GM20000 (cell line): ENCODE measurements at regions not wholly inside any gene's neighbourhood (a gene's known extent, or its start where the extent isn't known, plus 50 kb on each side); places are given as distances from the start of the nearest gene placed in this dataset.

Experiments used
- DNase-seq: peaks from one replicate; pipeline ENCODE4 v3.0.0; 2012; ENCODE audit warnings: low spot score
- CTCF ChIP-seq: IDR thresholded peaks from 2 replicates; pipeline ENCODE4 v1.5.1; 2012; ENCODE audit warnings: mild to moderate bottlenecking, control low read depth; ENCODE audit errors: extremely low read depth, missing control alignments

DNA sequence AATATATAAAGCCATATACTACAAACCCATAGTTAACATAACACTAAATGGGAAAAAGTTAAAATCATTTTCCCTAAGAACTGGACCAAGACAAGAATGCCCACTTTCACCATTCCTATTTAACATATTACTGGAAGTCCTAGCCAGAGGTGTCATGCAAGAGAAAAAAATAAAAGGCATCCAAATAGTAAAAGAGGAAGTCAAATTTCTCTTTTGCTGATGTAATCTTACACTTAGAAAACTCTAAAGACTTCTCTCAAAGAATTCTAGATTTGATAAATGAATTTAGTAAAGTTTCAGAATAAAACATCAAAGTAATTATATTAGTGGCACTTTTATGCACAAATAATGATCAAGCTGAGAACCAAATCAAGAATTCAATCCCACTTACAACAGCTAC, 678.9 kb upstream of the SLITRK5 start:
- no peak for TF ChIP-seq CTCF
- DNase-seq = no peak

- no peak for TF ChIP-seq CTCF
- DNase-seq = no peak
These were observed 667.9 kb upstream of the SLITRK5 start for GRCh38 chr13:87003265-87003664.

- no peak for DNase-seq
- TF ChIP-seq CTCF = no peak
These were observed 665.7 kb upstream of the SLITRK5 start for GRCh38 chr13:87005511-87005910.

- TF ChIP-seq CTCF = no peak
- DNase-seq = no peak
These were observed 635.6 kb upstream of the SLITRK5 start for GRCh38 chr13:87035526-87035925.

GRCh38 chr13:87042946-87043345, 628.2 kb upstream of the SLITRK5 start:
- no peak for DNase-seq

DNA sequence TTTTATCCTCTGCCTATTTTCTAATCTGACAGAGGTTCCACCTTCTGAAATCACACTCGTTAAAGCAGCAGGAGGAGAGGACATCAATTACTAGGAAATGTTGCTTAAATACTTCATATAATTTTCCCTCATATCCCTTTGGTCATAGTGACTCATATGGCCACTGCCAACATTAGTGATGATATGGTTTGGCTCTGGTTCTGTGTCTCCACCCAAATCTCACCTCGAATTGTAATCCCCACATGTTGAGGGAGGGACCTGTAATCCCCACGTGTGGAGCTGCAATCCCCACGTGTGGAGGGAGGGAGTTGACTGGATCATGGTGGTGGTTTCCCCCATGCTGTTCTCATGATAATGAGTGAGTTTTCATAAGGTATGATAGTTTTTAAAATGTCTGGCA, 618.4 kb upstream of the SLITRK5 start:
- no peak for TF ChIP-seq CTCF
- DNase-seq = no peak

More at GRCh38 chr13:87042946-87043345, 628.2 kb upstream of the SLITRK5 start:
- no peak for TF ChIP-seq CTCF

- no peak for TF ChIP-seq CTCF
- DNase-seq = no peak
These were observed 613.2 kb upstream of the SLITRK5 start for GRCh38 chr13:87057807-87058520.
